KBM-7 (cell line): ENCODE measurements at regions not wholly inside any gene's neighbourhood (a gene's known extent, or its start where the extent isn't known, plus 50 kb on each side); places are given as distances from the start of the nearest gene placed in this dataset.

Source experiments
- DNase-seq: peaks from one replicate; pipeline ENCODE4 v3.0.0-alpha.2; 2015
- in situ Hi-C: fragments of 300-500 bp; cut with MboI; formaldehyde crosslinking; loops from 2 replicates; pipeline ENCODE4 v1.14.3; 2020; ENCODE audit warnings: low sequenced_read_pairs, low pct_unique_long_range_greater_than_20kb, mixed read lengths

DNA sequence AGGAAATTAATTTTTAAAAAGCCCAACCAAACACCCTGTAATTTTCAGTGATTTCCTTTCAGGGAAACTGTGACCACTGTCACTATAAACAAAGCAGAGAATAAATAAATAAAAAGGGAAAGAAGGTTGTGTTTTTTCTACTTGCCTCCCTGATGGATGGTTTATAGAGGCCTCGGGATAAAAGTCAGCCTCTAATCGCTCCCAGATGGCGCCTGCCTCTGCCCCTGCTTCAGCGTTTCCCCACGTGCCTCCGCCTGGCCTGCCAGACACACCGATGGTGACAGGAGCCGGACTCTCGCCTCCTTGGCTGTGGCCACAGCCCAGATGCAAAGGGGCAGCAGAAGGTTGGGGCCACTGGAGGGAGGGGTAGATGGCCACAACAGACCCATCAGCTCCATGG, 327.7 kb downstream of the CDC5L start:
- DNase-seq = no peak
- in situ Hi-C loops = no loop called here

- in situ Hi-C loops = no loop called here
Observed at GRCh38 chr6:44715925-44716324, 328.4 kb downstream of the CDC5L start.

DNA sequence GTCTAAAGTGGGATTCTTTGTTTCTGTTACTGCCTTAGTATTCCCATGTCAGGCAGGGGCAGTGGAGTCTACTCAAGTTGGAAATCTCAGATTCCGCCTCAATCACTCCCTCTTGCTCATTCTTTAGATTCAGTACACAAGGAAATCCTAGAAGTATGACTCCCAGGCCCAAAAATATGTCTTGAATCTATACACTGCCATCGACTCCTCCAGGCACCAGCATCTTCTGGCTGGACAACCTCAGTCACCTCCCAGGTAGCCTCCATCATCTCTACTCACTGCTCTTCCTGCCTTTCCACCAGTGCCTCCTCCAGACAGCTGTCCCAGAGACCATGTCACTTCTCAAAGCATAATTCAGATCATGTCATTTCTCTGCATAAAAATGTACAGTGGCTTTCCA, 329.9 kb downstream of the CDC5L start:
- DNase-seq = no peak
- in situ Hi-C loops = no loop called here

More at GRCh38 chr6:44715925-44716324, 328.4 kb downstream of the CDC5L start:
- DNase-seq = no peak

GRCh38 chr6:44721954-44722578, 334.6 kb downstream of the CDC5L start:
- in situ Hi-C loops = no loop called here
- no peak for DNase-seq

GRCh38 chr6:44722736-44723135, 335.2 kb downstream of the CDC5L start:
- in situ Hi-C loops = no loop called here
- no peak for DNase-seq

- DNase-seq = no peak
Observed at GRCh38 chr6:44723439-44724197, 336.1 kb downstream of the CDC5L start.

GRCh38 chr6:44725070-44725469, 337.6 kb downstream of the CDC5L start:
- no peak for DNase-seq
- in situ Hi-C loops = no loop called here

More at GRCh38 chr6:44723439-44724197, 336.1 kb downstream of the CDC5L start:
- in situ Hi-C loops = no loop called here

- in situ Hi-C loops = no loop called here
- no peak for DNase-seq
Observed at GRCh38 chr6:44727651-44728630, 340.4 kb downstream of the CDC5L start.

GRCh38 chr6:44730771-44731391, 343.4 kb downstream of the CDC5L start:
- in situ Hi-C loops = no loop called here
- DNase-seq = no peak

DNA sequence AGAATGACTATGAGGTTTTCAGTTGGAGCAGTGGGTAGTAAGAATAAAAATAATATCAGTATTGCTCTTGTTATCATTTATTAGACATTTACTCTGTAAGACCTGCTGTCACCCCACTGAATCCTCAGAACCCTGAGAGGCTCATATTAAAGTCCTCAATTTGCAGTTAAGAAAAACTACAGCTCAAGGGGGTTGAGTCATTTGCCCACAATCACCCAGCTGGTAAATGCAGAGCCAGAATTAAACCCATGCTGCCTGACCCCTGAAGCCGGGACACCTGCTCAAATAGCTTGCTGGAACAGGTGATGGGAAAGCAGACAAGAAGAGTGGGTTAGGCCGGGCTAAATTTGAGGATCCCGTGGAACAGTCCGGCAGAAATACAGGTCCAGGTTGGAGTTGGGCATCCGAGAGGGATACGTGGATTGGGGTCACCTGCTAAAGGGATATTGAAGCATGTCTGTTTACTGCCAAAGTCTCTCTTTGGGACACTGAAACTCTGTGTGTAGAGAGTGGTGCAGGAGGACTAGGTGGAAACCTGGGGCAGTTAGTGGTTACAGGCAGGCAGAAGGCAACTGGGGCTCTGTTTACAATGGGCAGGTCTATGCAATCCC, 344.1 kb downstream of the CDC5L start:
- in situ Hi-C loops = no loop called here

DNA sequence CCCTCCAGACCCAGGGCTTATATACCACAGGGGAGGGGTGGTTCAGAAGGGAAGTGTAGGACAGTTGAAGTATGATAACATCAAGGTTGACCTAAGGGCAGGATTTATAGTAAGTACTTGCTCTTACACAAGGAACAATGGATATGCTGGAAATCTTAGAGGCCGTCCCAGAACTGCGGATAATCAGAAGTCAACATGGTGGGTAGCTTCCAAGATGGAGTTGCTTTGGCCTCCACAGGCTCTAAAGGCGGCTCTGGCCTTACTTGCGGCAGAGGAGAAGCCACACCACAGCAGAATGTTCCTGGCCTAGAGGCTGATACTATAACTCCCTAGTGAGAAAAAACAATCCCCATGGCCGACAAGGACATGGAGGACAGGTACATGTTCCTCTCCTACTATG, 344.7 kb downstream of the CDC5L start:
- in situ Hi-C loops = no loop called here
- no peak for DNase-seq

More for the DNA sequence above, 344.1 kb downstream of the CDC5L start:
- no peak for DNase-seq

DNA sequence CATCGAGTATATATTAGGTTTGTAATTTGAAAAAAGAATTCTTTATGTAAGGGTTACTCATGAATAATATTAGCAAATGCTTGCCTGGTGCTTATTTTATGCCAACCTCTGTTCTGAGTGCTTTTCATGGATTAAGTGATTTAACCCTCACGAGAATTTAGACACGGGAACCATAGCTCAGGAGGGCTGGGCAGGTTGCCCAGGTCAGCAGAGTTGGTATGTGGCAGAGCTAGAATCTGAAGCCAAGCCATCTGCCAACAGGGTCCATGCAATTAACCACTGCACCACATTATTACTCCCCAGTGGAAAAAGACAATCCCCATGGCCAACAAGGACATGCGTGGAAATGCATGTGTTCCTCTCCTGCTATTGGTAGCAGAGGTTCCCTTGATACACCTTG, 345.6 kb downstream of the CDC5L start:
- in situ Hi-C loops = no loop called here
- no peak for DNase-seq

DNA sequence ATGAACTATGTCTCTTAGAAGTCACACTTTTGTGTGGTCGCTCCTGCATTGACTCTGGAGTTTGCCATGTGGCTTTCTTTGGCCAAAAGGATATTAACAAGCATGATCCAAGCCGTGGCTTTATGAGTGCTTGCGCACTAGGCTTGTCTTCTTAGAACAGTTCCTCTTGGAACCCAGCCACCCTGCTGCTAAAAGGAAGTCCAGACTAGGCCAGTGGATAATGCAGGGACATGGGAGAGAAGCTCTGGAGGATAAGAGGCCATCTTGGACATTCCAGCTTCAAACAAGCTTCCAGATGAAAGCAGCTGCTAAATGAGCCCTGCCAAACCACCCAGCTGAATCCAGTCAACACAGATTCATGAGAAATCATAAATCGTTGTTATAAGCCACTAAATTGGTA, 346.4 kb downstream of the CDC5L start:
- peak; percentile 10 for DNase-seq
- in situ Hi-C loops = no loop called here

DNA sequence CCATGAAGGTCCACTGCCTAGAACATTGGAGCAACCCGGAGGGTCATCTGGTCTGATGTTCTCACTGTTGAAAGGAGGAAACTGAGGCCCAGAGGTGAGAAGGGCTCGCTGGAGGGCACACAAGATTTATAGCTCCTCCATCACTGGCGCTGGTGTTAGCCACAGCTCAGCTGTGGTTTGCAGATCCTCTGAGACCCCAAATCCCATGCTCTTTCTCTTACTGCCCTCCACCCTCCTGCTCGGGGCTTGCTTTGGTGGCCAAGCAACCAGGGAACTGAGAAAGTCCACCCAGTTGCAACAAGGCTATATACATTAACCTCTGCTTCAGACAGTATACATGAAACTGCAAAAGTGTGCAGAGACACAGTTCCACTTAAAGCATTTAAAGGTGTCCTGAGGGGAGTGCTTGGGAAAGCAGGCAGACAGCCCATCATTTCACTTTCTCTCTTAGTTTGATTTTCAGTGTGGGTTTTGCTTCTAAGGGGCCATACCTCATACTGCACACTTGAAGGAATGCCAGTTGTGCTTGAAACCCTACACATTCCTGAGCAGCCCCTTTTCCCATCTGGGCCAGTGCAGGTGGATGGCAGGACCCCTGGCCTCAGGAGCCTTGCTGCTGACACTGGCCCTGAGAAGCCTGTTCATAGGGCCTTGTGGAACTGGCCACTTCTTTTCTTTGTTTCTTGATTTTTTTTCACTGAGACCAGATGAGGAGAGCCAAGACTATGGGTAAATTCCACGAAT, 347.6 kb downstream of the CDC5L start:
- in situ Hi-C loops = no loop called here
- DNase-seq = no peak

DNA sequence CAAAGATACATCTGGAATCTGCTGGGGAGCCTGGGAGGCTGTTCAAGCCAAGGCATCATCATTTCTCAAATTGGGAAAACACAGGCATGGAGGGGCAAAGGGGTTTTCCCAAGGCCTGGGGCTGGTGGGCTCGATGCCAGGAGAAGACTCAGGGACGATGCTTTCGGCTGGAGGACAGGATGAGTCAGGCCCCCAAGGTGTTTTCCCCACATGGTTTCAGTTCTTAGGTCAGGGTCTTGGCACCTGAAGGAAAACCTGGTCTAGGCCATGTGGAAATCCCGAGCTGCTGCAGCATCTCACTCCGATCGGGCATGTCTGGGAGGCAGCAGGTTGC, 348.1 kb downstream of the CDC5L start:
- no peak for DNase-seq
- in situ Hi-C loops = no loop called here

DNA sequence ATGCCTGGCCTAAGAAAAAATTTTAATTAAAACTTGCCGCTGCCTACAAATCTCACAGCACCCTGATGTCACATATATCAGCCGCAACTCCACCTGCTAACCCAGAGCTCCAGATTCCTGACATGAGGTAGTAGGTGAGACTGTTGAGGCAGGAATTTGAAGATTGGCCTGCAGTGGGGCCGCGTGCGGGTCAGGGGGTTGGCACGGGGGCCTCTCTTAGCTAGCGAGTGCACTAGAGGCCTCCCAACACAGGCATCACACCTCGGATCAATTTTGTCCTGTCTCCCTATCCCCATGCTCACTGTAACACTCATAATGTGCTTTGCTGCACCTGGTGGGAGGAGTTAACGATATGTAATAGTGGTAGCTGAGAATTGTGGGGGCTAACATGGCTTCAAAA, 349.8 kb downstream of the CDC5L start:
- in situ Hi-C loops = no loop called here
- no peak for DNase-seq

- no peak for DNase-seq
- in situ Hi-C loops = no loop called here
Observed at GRCh38 chr6:44737829-44738528, 350.5 kb downstream of the CDC5L start.

DNA sequence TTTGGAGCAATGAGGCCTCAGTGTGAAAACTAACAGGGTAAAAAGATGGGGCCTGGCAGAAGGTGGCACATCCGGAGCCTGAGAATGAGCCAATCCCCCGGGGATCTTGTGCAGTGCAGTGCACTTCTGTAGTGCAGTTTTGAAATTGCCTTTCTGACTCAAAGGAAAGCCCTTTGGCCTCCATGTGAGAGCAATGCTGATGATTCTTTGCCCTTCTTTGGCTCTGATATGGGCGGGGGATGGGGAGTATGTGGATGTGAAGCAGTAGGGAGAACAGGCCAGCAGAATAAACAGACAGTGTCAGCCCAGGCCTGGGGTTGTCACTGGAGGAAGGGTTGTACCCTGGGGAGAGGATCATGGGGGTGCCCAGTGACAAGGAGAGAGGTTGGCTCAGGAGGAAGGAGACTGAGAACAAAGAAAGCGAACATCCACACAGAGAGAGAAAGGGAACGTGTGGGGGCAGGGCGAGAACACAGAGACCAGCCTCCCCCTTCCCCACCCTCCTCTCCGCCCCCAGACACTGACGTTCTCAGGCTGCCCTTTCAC, 351.2 kb downstream of the CDC5L start:
- in situ Hi-C loops = no loop called here
- no peak for DNase-seq
